T-cell (primary cell): ENCODE measurements at regions not wholly inside any gene's neighbourhood (a gene's known extent, or its start where the extent isn't known, plus 50 kb on each side); places are given as distances from the start of the nearest gene placed in this dataset.

Experiments
- ATAC-seq, 4 experiments: fragments of 200-7000 bp in 3 of 4; fragments of 150-1000 bp in 1 of 4; cut with Tn5 transposase; replicated peaks in 1 of 4; 1 replicate in 3 of 4; 2 replicates in 1 of 4; pipeline ENCODE4 v1.10.0; 2021; ENCODE audit warnings: moderate library complexity in 3 of 4, mild to moderate bottlenecking in 2 of 4, moderate number of reproducible peaks in 1 of 4
- CTCF ChIA-PET, 2 donors: fragments of 300-600 bp; sonication (Branson Sonifier 250); formaldehyde crosslinking; loops; one replicate each; lab custom pipeline; 2022; ENCODE audit warnings: antibody characterized with exemption in 2 of 2; lab: Charles Lee
- POLR2A ChIA-PET, 2 donors: fragments of 300-600 bp; sonication (Branson Sonifier 250); formaldehyde crosslinking; loops; one replicate each; lab custom pipeline; 2022; ENCODE audit warnings: antibody characterized with exemption in 2 of 2; lab: Charles Lee
- DNase-seq, 35 experiments: peaks; one replicate each; pipeline versions ENCODE4 v3.0.0 to v3.0.0-alpha.2; 2013 to 2023
- H3K27ac ChIP-seq: one replicate; pipeline ENCODE4 v1.5.1; 2013; ENCODE audit warnings: low read length
- H3K27me3 ChIP-seq, 2 experiments: replicated peaks in 1 of 2; 1 replicate in 1 of 2; 2 replicates in 1 of 2; pipeline versions ENCODE4 v1.6.1 to v1.7.0; 2013; ENCODE audit warnings: low read length in 1 of 2, mixed read lengths in 1 of 2; ENCODE audit not compliant: control insufficient read depth in 2 of 2, insufficient read depth in 2 of 2; ENCODE audit errors: extremely low read depth in 1 of 2
- H3K36me3 ChIP-seq, 2 donors: 1 replicate in 1 of 2; 2 replicates in 1 of 2; pipeline versions ENCODE4 v1.6.1 to v1.7.0; 2013; ENCODE audit warnings: low read length in 1 of 2; ENCODE audit not compliant: control insufficient read depth in 2 of 2, insufficient read depth in 1 of 2; ENCODE audit errors: extremely low read depth in 1 of 2
- H3K4me1 ChIP-seq, 2 experiments: 1 replicate in 1 of 2; 2 replicates in 1 of 2; pipeline versions ENCODE4 v1.6.1 to v1.7.0; 2013; ENCODE audit warnings: low read length in 2 of 2, mixed read lengths in 1 of 2; ENCODE audit not compliant: insufficient read depth in 2 of 2, control insufficient read depth in 1 of 2; ENCODE audit errors: extremely low read depth in 1 of 2
- H3K4me3 ChIP-seq, 2 donors: 1 replicate in 1 of 2; 2 replicates in 1 of 2; pipeline versions ENCODE4 v1.5.1 to v1.7.0; 2013; ENCODE audit warnings: mild to moderate bottlenecking in 2 of 2, low read length in 1 of 2, moderate library complexity in 1 of 2; ENCODE audit not compliant: control insufficient read depth in 1 of 2; ENCODE audit errors: extremely low read depth in 1 of 2
- H3K9me3 ChIP-seq: 2 replicates; pipeline ENCODE4 v1.7.0; 2013
- H3K27ac Mint-ChIP-seq, 2 donors: one replicate each; pipeline ENCODE4 v1.8.0; 2020 to 2021; ENCODE audit warnings: mild to moderate bottlenecking in 2 of 2, mixed read lengths in 2 of 2
- H3K27me3 Mint-ChIP-seq, 2 donors: one replicate each; pipeline ENCODE4 v1.8.0; 2021 to 2022; ENCODE audit warnings: mixed read lengths in 2 of 2
- H3K36me3 Mint-ChIP-seq: one replicate; pipeline ENCODE4 v1.8.0; 2021; ENCODE audit warnings: mixed read lengths
- H3K4me1 Mint-ChIP-seq, 3 donors: one replicate each; pipeline ENCODE4 v1.8.0; 2020 to 2022; ENCODE audit warnings: mixed read lengths in 3 of 3, mild to moderate bottlenecking in 1 of 3
- H3K4me3 Mint-ChIP-seq, 3 donors: one replicate each; pipeline ENCODE4 v1.8.0; 2020 to 2022; ENCODE audit warnings: mild to moderate bottlenecking in 3 of 3, mixed read lengths in 3 of 3, moderate library complexity in 3 of 3
- H3K9me3 Mint-ChIP-seq, 3 donors: one replicate each; pipeline ENCODE4 v1.8.0; 2020 to 2022; ENCODE audit warnings: mixed read lengths in 3 of 3
- WGBS: methylation state at CpG from one replicate; pipeline ENCODE4 v1.1.5; 2013; ENCODE audit warnings: missing lambda C conversion rate; ENCODE audit not compliant: insufficient coverage; 5-methylcytosine and 5-hydroxymethylcytosine counted together

DNA sequence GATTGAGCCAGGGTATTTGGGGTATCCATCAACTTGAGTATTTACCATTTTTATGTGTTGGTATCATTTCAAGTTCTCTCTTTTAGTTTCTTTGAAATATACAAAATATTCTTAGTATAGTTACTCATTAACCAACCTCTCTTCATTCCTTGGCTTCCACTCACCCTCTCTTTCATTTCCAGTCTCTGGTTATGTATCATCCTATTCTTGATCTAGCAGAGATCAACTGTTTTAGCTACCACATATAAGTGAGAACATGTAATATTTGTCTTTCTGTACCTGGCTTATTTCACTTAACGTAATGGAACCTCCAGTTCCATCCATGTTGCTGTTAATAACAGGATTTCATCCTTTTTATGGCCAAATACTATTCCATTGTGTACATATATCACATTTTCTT is 86.9 kb downstream of the DACT1 start:
- H3K4me3 ChIP-seq, result no peak overlapping the region
- no peak overlapping the region for H3K27ac Mint-ChIP-seq
- no peak overlapping the region for H3K27ac ChIP-seq
- no peaks in the 10 kb centered on the region for H3K9me3 ChIP-seq
- no CpG with 5 or more reads among the region's 1 CpG for WGBS
- ChIA-PET CTCF (no interaction called here), POLR2A (no interaction called here)
- DNase-seq, result no peak
- no peaks in the 10 kb centered on the region for H3K36me3 ChIP-seq
- no peaks in the 10 kb centered on the region for H3K27me3 ChIP-seq
- no peak overlapping the region for H3K4me3 Mint-ChIP-seq
- ATAC-seq, result no peak
- H3K4me1 ChIP-seq, result no peaks in the 10 kb centered on the region
- H3K27me3 Mint-ChIP-seq, result no peaks in the 10 kb centered on the region
- H3K9me3 Mint-ChIP-seq, result no peaks in the 10 kb centered on the region
- no peaks in the 10 kb centered on the region for H3K36me3 Mint-ChIP-seq
- no peaks in the 10 kb centered on the region for H3K4me1 Mint-ChIP-seq

DNA sequence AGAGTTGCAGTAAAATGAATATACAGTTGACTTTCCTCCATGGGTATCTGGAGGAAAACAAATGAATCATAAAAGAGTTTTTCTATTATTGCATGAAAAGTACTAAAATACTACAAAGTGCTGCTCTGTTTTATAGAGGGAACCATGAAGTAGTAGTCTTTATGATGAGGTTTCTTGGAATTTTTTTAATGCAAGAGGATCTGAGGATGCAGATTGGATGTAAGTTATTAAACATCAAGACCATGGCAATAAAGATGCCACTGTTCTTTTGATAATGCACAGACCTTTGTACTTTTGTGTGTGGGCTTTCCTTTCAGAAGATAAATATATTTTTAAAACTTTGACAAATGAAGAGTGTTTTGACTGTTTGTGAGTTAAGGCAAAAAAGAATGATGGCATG is 87.5 kb downstream of the DACT1 start:
- Mint-ChIP-seq H3K36me3 (no peaks in the 10 kb centered on the region), H3K4me1 (no peaks in the 10 kb centered on the region), H3K27me3 (no peaks in the 10 kb centered on the region), H3K27ac (no peak overlapping the region), H3K4me3 (no peak overlapping the region), H3K9me3 (no peaks in the 10 kb centered on the region)
- DNase-seq, result no peak
- Histone ChIP-seq H3K36me3 (no peaks in the 10 kb centered on the region), H3K4me3 (no peak overlapping the region), H3K27me3 (no peaks in the 10 kb centered on the region), H3K9me3 (no peaks in the 10 kb centered on the region), H3K27ac (no peak overlapping the region), H3K4me1 (no peaks in the 10 kb centered on the region)
- ChIA-PET CTCF (no interaction called here), POLR2A (no interaction called here)
- ATAC-seq, result no peak

DNA sequence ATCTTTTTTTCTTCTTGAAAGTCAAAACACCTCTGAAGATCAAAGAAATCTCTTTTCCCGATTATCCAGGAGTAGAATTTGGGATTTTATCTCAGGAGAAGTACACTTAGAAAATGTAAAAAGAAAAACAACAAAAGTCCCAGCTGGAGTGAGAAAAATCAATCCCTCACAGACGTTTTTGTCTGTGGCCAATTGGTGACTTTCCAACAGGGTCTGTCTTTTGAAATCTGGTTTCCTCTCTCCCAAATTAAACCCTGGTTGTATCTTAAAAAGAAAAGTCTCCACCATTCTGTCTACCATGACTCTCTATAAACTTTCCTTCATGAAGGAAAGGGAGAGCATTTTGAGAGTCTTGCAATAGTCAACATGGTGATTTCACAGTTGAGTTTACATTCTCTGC is 88.1 kb downstream of the DACT1 start:
- H3K9me3 Mint-ChIP-seq, result no peaks in the 10 kb centered on the region
- DNase-seq (no peak), ATAC-seq (no peak)
- no peaks in the 10 kb centered on the region for H3K36me3 ChIP-seq
- H3K4me3 Mint-ChIP-seq, result no peak overlapping the region
- ChIA-PET CTCF (no interaction called here), POLR2A (no interaction called here)
- peaks cover 0 to 2% of the 10 kb centered on the region in 2 donors for H3K27me3 Mint-ChIP-seq
- no peaks in the 10 kb centered on the region for H3K27me3 ChIP-seq
- no peaks in the 10 kb centered on the region for H3K4me1 ChIP-seq
- H3K9me3 ChIP-seq, result no peaks in the 10 kb centered on the region
- H3K4me3 ChIP-seq, result no peak overlapping the region
- H3K36me3 Mint-ChIP-seq, result no peaks in the 10 kb centered on the region
- no peaks in the 10 kb centered on the region for H3K4me1 Mint-ChIP-seq
- no peak overlapping the region for H3K27ac ChIP-seq
- WGBS, result no CpG with 5 or more reads among the region's 2 CpGs
- no peak overlapping the region for H3K27ac Mint-ChIP-seq

DNA sequence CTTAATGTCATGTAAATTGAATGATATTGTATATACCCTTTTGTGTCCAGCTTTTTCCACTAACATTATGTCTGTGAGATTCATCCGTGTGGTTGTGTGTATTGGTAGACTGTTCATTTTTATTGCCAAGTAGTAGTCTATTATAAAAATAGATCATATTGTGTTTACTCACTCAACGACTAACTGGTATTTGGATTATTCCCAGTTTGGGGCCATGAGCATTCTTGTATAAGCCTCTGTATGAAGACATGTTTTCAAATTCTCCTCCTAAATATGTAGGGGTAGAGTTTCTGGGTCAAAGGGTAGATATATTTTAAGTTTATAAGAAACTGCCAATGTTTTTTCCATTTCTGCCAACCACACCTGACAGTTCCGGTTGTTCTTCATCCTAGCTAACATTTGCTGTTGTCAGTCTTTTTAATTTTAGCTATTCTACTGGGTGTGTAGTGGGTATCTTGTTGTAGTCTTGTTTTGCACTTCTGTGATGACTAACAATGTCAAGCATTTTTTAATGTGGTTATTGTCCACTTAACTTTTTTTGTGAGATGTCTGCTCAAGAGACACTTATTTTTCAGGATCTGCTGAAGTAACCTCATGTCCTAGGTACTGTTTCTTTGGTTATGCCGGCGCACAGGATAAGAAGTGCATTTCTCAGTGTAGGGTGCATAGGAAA is 93.2 kb downstream of the DACT1 start:
- ATAC-seq (no peak), DNase-seq (no peak)
- no peaks in the 10 kb centered on the region for H3K36me3 ChIP-seq
- no peaks in the 10 kb centered on the region for H3K9me3 ChIP-seq
- no peak overlapping the region for H3K4me3 ChIP-seq
- H3K27ac ChIP-seq, result no peak overlapping the region
- Mint-ChIP-seq H3K36me3 (no peaks in the 10 kb centered on the region), H3K9me3 (no peaks in the 10 kb centered on the region), H3K4me1 (no peaks in the 10 kb centered on the region), H3K27me3 (peaks cover 3 to 6% of the 10 kb centered on the region in 2 donors), H3K27ac (no peak overlapping the region), H3K4me3 (no peak overlapping the region)
- H3K27me3 ChIP-seq, result no peaks in the 10 kb centered on the region
- CTCF ChIA-PET, result interaction anchor here in 1 of 2 donors (0.6 kb wide), 1 partner anchor 326 kb away, joined by 4 read pairs; no protein-coding TSS in a partner anchor
- no peaks in the 10 kb centered on the region for H3K4me1 ChIP-seq
- POLR2A ChIA-PET, result interaction anchor here in 1 of 2 donors (0.7 kb wide), 1 partner anchor 32 kb away, joined by 3 read pairs; no protein-coding TSS in a partner anchor
- WGBS, result no CpG with 5 or more reads among the region's 5 CpGs

DNA sequence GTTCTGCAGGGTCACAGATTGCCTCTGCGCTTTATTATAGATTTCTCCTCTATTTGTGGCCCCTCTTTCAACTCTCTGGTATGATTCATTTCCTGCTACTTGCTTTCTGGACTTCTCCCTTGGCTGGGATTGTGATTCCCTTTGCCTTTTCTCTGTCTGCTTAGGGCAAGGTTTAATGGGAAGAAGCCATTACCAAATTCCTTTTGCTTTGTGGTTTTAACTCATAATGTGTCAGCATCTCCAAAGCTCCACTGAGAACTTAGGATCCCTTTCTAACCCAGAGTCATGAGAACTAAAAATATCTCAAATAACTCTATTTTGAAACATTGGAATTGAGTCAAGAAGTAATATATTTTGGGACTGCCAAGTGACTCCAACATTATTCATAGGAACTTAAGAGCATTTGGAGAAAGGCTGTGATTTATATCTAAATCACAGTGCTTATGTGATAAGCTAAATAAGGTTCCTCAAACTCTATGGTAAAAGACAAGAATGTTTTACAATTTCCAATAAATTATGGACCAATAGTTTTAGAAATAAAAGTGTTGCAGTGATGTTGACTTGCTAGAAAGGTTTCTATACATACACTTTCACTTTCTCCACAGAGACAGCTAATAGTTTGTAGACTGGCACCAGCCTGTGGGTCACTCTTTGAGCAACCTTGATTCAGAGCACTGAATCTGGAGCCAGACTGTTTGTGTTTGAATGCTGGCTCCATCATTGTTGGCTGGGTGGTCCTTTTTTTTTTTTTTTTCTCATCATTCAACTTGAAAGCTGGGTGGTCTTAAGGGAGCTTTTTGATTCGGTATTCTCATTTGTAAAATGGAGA is 93.9 kb downstream of the DACT1 start:
- H3K9me3 Mint-ChIP-seq, result no peaks in the 10 kb centered on the region
- ATAC-seq (no peak), DNase-seq (no peak)
- no CpG with 5 or more reads among the region's 2 CpGs for WGBS
- Histone ChIP-seq H3K27me3 (no peaks in the 10 kb centered on the region), H3K9me3 (no peaks in the 10 kb centered on the region), H3K4me1 (no peaks in the 10 kb centered on the region), H3K27ac (no peak overlapping the region), H3K36me3 (no peaks in the 10 kb centered on the region), H3K4me3 (no peak overlapping the region)
- CTCF ChIA-PET, result interaction anchor here in 1 of 2 donors (0.6 to 0.7 kb wide), 3 partner anchors 11 to 396 kb away, joined by 3 to 4 read pairs (median 3); no protein-coding TSS in a partner anchor
- H3K27ac Mint-ChIP-seq, result no peak overlapping the region
- no peaks in the 10 kb centered on the region for H3K36me3 Mint-ChIP-seq
- H3K4me3 Mint-ChIP-seq, result no peak overlapping the region
- H3K27me3 Mint-ChIP-seq, result peaks cover 3 to 7% of the 10 kb centered on the region in 2 donors
- no peaks in the 10 kb centered on the region for H3K4me1 Mint-ChIP-seq
- POLR2A ChIA-PET, result interaction anchor here in 1 of 2 donors (0.6 kb wide), 1 partner anchor 85 kb away, joined by 3 read pairs; no protein-coding TSS in a partner anchor

DNA sequence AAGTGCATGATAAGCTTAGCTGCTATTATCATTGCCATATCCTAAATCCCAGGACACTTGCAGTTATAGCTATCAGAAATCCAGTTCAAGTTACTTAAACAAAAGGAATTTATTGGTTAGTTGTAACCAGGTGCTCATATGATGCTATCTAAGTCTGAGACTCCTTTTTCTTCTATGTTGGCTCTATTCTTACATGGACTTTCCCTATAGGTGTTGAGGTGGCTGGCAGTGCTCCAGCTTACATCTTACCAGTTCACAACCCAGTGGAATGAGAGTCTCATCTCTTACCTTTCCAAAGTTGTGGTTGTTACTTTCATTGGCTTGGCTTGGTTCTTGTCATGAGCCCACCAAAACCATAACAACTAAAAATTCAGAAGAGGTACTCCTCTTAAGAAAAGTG is 94.6 kb downstream of the DACT1 start:
- ATAC-seq, result no peak
- no peak overlapping the region for H3K27ac Mint-ChIP-seq

More for the DNA sequence above, 94.6 kb downstream of the DACT1 start:
- DNase-seq, result no peak
- H3K4me1 Mint-ChIP-seq, result no peaks in the 10 kb centered on the region
- ChIA-PET POLR2A (interaction anchor here in 1 of 2 donors (0.6 kb wide), 1 partner anchor 84 kb away, joined by 3 read pairs; no protein-coding TSS in a partner anchor), CTCF (interaction anchor here in 1 of 2 donors (0.6 to 0.7 kb wide), 3 partner anchors 9 to 151 kb away, joined by 3 to 4 read pairs (median 3); no protein-coding TSS in a partner anchor)
- peaks cover 3 to 7% of the 10 kb centered on the region in 2 donors for H3K27me3 Mint-ChIP-seq
- H3K4me3 Mint-ChIP-seq, result no peak overlapping the region
- Histone ChIP-seq H3K36me3 (no peaks in the 10 kb centered on the region), H3K27me3 (no peaks in the 10 kb centered on the region), H3K27ac (no peak overlapping the region), H3K9me3 (no peaks in the 10 kb centered on the region), H3K4me1 (no peaks in the 10 kb centered on the region), H3K4me3 (no peak overlapping the region)
- no peaks in the 10 kb centered on the region for H3K9me3 Mint-ChIP-seq
- no peaks in the 10 kb centered on the region for H3K36me3 Mint-ChIP-seq
